Progenitor cell of endocrine pancreas (in vitro differentiated cells): ENCODE measurements at regions not wholly inside any gene's neighbourhood (a gene's known extent, or its start where the extent isn't known, plus 50 kb on each side); places are given as distances from the start of the nearest gene placed in this dataset.

Experiments used
- DNase-seq: peaks from one replicate; pipeline ENCODE4 v3.0.0; 2021; ENCODE audit warnings: low spot score; ENCODE audit not compliant: unreplicated experiment
- H3K27ac Mint-ChIP-seq: 2 replicates; pipeline ENCODE4 v1.8.0; 2021; ENCODE audit warnings: mild to moderate bottlenecking, moderate library complexity, mixed read lengths
- H3K27me3 Mint-ChIP-seq: 2 replicates; pipeline ENCODE4 v1.8.0; 2021; ENCODE audit warnings: mixed read lengths
- H3K36me3 Mint-ChIP-seq: 2 replicates; pipeline ENCODE4 v1.8.0; 2022; ENCODE audit warnings: mixed read lengths; ENCODE audit not compliant: insufficient read depth
- H3K4me1 Mint-ChIP-seq: 2 replicates; pipeline ENCODE4 v1.8.0; 2021; ENCODE audit warnings: low read depth, mixed read lengths
- H3K4me3 Mint-ChIP-seq: 2 replicates; pipeline ENCODE4 v1.8.0; 2021; ENCODE audit warnings: low read depth, mild to moderate bottlenecking, moderate library complexity, mixed read lengths
- H3K9me3 Mint-ChIP-seq: 2 replicates; pipeline ENCODE4 v1.8.0; 2021; ENCODE audit warnings: low read depth, mixed read lengths
- TF ChIP-seq, protein P1 (sequence below): fragments of 200-600 bp; sonication (generic); IDR thresholded peaks from one replicate; pipeline ENCODE4 v1.5.0; 2021; ENCODE audit warnings: antibody characterized with exemption, mild to moderate bottlenecking; ENCODE audit not compliant: unreplicated experiment

DNA sequence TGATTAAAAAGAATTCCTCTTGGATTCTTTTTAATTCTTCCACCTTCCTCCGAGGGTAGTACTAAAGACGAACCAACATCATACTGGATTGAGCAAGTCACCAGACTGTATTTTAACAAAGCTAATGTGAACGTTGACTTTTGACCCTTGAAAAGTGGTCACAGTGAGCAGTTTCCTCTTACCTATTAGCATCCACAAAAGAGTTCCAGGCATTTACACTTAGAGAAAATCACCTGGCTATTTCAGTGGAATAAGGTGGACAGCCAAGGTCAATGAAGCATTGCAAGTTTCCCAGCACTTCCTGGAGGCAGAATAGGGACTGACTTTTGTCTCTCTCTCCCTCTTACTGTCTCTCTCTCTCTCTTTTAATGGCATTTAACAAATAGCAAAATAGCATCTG is 145.1 kb upstream of the DAB2 start:
- Mint-ChIP-seq H3K4me1 (peaks cover 9% of the 10 kb centered on the region), H3K9me3 (peaks cover 3% of the 10 kb centered on the region), H3K4me3 (no peak overlapping the region), H3K27ac (no peak overlapping the region), H3K36me3 (no peaks in the 10 kb centered on the region), H3K27me3 (no peaks in the 10 kb centered on the region)
- TF ChIP-seq, protein P1, sequence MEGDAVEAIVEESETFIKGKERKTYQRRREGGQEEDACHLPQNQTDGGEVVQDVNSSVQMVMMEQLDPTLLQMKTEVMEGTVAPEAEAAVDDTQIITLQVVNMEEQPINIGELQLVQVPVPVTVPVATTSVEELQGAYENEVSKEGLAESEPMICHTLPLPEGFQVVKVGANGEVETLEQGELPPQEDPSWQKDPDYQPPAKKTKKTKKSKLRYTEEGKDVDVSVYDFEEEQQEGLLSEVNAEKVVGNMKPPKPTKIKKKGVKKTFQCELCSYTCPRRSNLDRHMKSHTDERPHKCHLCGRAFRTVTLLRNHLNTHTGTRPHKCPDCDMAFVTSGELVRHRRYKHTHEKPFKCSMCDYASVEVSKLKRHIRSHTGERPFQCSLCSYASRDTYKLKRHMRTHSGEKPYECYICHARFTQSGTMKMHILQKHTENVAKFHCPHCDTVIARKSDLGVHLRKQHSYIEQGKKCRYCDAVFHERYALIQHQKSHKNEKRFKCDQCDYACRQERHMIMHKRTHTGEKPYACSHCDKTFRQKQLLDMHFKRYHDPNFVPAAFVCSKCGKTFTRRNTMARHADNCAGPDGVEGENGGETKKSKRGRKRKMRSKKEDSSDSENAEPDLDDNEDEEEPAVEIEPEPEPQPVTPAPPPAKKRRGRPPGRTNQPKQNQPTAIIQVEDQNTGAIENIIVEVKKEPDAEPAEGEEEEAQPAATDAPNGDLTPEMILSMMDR = no peak
- no peak for DNase-seq

DNA sequence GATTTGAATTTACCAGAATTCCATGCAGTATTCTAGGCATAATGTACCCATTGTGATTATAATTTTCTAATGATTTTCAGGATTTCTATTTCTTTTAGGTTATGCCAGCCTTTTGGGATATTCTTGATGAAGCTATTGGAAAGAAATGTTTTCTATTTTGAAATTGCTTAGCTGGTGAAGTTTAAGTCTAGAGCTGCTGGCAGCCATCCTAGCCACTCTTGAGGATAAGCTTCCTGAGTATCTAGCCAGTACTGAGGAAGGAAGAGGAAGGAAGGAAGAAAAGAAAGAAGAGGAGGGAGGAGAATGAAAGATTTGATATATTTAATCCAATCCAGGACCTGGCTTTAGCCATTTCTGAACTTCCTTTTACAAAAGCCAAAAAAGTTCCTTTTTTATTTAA is 142.1 kb upstream of the DAB2 start:
- no peaks in the 10 kb centered on the region for H3K27me3 Mint-ChIP-seq
- H3K9me3 Mint-ChIP-seq = no peaks in the 10 kb centered on the region
- H3K4me1 Mint-ChIP-seq = peaks cover 6% of the 10 kb centered on the region
- H3K4me3 Mint-ChIP-seq = no peak overlapping the region
- TF ChIP-seq, protein P1 = no peak
- H3K36me3 Mint-ChIP-seq = no peaks in the 10 kb centered on the region
- H3K27ac Mint-ChIP-seq = no peak overlapping the region
- DNase-seq = no peak

DNA sequence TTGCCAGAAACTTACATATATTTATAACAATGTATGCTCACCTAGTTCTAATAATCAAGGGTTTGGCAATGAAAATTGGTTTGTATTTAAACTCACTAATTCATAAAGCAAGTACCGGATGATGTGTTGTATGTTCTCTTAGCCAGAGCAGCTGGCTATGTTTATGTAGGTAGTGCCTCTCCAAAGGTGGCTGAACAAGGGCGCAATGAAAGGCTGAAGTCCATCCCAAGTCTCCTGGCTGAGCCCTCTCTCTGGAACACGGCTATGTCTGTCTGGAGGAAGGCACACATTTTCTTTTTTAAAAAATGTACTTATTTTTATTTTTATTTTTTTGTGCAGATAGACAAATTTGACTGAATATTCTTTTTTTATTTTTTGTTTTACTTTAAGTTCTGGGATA is 141.2 kb upstream of the DAB2 start:
- TF ChIP-seq, protein P1 = no peak
- no peaks in the 10 kb centered on the region for H3K9me3 Mint-ChIP-seq
- no peaks in the 10 kb centered on the region for H3K27me3 Mint-ChIP-seq
- H3K4me3 Mint-ChIP-seq = no peak overlapping the region
- DNase-seq = no peak
- peaks cover 6% of the 10 kb centered on the region for H3K4me1 Mint-ChIP-seq
- H3K36me3 Mint-ChIP-seq = no peaks in the 10 kb centered on the region
- H3K27ac Mint-ChIP-seq = no peak overlapping the region

DNA sequence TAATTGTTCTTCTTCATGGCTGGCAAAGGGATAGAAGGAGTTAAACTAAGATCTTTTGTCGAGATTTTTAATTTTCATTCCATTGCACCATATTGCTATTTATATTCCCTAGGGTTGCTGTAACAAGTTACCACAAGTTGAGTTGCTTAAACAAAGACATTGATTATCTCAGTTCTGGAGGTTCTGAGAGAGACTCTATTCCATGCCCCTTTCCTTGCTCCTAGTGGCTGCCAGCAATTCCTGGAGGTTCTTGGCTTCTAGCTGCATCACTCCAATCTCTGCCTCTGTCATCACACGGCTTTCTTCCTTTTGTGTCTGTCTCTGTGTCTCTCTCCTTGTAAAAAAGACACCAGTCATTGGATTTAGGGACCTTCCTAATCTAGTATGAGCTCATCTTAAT is 136.6 kb upstream of the DAB2 start:
- H3K36me3 Mint-ChIP-seq = no peaks in the 10 kb centered on the region
- H3K4me3 Mint-ChIP-seq = no peak overlapping the region
- no peaks in the 10 kb centered on the region for H3K4me1 Mint-ChIP-seq
- H3K27ac Mint-ChIP-seq = no peak overlapping the region
- H3K9me3 Mint-ChIP-seq = no peaks in the 10 kb centered on the region
- H3K27me3 Mint-ChIP-seq = no peaks in the 10 kb centered on the region
- no peak for DNase-seq
- TF ChIP-seq, protein P1 = no peak

DNA sequence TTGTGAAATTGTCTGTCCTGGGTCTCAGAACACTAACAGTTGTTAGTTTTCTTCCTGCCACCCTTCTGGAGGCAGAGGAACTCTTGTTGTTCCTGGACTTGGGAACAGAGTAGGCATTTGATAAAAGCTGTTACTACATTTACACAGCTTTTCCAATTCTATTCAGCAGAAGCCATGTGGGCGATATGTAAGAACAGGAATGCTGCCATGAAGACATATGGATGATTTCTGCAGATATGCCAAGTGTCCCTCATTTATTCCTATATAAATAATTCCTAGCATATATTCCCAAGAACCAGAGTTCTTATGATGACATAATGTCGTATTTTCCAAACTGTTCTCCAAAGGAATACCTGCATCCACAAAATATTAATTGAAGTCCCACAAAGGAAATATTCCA is 135.9 kb upstream of the DAB2 start:
- DNase-seq = no peak
- H3K27me3 Mint-ChIP-seq = no peaks in the 10 kb centered on the region
- no peaks in the 10 kb centered on the region for H3K4me1 Mint-ChIP-seq
- TF ChIP-seq, protein P1 = no peak
- H3K9me3 Mint-ChIP-seq = no peaks in the 10 kb centered on the region
- no peak overlapping the region for H3K4me3 Mint-ChIP-seq
- H3K36me3 Mint-ChIP-seq = no peaks in the 10 kb centered on the region
- H3K27ac Mint-ChIP-seq = no peak overlapping the region

DNA sequence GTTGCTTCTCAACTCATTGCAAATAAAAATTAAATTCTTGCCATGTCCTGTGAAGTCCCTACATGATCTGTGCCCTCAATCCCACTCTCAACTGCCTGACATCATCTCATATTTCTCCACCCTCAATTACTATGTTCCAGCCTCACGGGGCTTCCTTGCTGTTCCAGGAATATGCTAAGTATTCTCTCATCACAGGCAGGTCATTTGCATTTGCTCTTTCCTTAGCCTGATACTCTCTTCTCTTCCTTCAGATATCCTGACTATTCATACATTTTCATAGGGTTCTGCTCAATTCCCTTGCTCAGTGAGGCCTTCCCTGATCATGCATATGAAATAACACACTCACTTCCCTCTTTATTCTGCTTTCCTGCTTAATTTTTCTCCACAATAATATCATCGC is 135.1 kb upstream of the DAB2 start:
- no peaks in the 10 kb centered on the region for H3K27me3 Mint-ChIP-seq
- no peaks in the 10 kb centered on the region for H3K4me1 Mint-ChIP-seq
- H3K9me3 Mint-ChIP-seq = no peaks in the 10 kb centered on the region
- no peak for DNase-seq
- H3K27ac Mint-ChIP-seq = no peak overlapping the region
- H3K4me3 Mint-ChIP-seq = no peak overlapping the region
- no peaks in the 10 kb centered on the region for H3K36me3 Mint-ChIP-seq
- TF ChIP-seq, protein P1 = no peak
